ENCODE measurements at regions not wholly inside any gene's neighbourhood (a gene's known extent, or its start where the extent isn't known, plus 50 kb on each side); places are given as distances from the start of the nearest gene placed in this dataset.

GRCh38 chrX:39397561-39398199 lies 596.4 kb downstream of the MID1IP1 start:
- Mint-ChIP-seq H3K27ac (no peak overlapping the region), H3K27me3 (peaks cover 11 to 41% of the 10 kb centered on the region in 2 donors), H3K4me1 (ENCODE audit: low read depth in 2 of 2) (no peaks in the 10 kb centered on the region), H3K9me3 (no peaks in the 10 kb centered on the region), H3K4me3 (no peak overlapping the region), H3K36me3 (ENCODE audit: insufficient read depth) (no peaks in the 10 kb centered on the region)
- no peak for DNase-seq
- ATAC-seq (replicated peaks), result no peak

DNA sequence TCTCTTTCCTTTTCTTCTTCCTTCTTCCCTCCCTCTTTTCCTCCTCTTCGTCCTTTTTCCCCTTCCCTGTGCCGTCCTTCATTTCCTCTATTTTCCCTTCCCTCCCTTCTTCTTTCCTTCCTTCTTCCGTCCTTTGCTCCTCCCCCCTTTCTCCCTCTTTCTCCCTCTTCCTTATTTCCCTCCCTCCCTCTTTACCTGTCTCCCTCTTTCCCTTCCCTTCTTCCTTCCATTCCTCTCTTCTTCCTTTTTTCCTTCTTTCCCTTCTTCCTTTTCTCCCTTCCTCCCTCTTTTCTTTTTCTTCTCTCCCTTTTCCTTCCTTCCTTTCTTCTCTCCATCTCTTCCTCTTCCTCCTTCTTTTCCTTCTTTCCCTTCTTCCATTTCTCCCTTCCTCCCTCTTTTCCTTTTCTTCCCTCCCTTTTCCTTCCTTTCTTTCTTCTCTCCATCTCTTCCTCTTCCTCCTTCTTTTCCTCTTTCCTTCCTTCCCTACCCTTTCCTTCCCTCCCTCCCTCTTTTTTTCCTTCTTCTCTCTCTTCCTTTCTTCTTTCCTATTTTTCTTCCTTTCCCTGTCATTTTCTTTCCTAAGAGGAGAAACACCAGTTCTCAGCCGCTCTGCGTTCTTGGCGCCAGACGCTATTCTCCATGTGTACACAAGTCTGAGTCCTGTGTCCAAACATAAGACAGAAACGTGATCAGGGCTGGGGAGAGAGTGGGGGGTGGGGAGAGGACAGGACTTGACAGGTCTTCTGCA lies 597.1 kb downstream of the MID1IP1 start:
- no peak overlapping the region for H3K4me3 Mint-ChIP-seq
- peaks cover 8 to 41% of the 10 kb centered on the region in 2 donors for H3K27me3 Mint-ChIP-seq
- no peak overlapping the region for H3K27ac Mint-ChIP-seq
- DNase-seq (no peak), ATAC-seq (replicated peaks) (no peak)
- H3K9me3 Mint-ChIP-seq, result no peaks in the 10 kb centered on the region
- no peaks in the 10 kb centered on the region for H3K36me3 Mint-ChIP-seq (ENCODE audit: insufficient read depth)
- H3K4me1 Mint-ChIP-seq (ENCODE audit: low read depth in 2 of 2), result no peaks in the 10 kb centered on the region

- no peak for DNase-seq
Observed at GRCh38 chrX:39398963-39399261, 597.7 kb downstream of the MID1IP1 start.

DNA sequence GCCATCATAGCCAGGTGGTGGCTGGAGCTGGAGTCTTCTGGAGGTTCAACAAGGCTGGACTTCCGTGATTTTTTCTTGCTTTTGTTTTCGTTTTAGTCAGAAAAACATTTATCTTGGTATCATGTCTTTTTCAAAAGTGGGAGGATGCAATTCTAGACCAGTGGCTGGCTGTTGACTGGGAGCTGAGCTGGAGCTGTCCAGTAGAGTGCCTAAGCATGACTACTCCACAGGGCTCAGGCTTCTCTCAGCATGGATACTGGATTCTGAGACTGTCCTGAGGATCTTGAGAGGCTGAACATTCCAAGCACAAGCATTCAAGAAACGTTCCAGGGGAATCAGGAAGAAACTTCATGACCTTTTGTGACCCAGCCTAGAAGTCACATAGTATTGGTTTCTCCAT lies 598.1 kb downstream of the MID1IP1 start:
- no peak overlapping the region for H3K4me3 Mint-ChIP-seq
- no peaks in the 10 kb centered on the region for H3K9me3 Mint-ChIP-seq
- H3K4me1 Mint-ChIP-seq (ENCODE audit: low read depth in 2 of 2), result no peaks in the 10 kb centered on the region
- DNase-seq (no peak), ATAC-seq (replicated peaks) (no peak)
- H3K27me3 Mint-ChIP-seq, result peaks cover 6 to 43% of the 10 kb centered on the region in 2 donors
- H3K36me3 Mint-ChIP-seq (ENCODE audit: insufficient read depth), result no peaks in the 10 kb centered on the region
- no peak overlapping the region for H3K27ac Mint-ChIP-seq

More at GRCh38 chrX:39398963-39399261, 597.7 kb downstream of the MID1IP1 start:
- H3K9me3 Mint-ChIP-seq, result no peaks in the 10 kb centered on the region
- H3K27ac Mint-ChIP-seq, result no peak overlapping the region
- H3K4me1 Mint-ChIP-seq (ENCODE audit: low read depth in 2 of 2), result no peaks in the 10 kb centered on the region
- no peak overlapping the region for H3K4me3 Mint-ChIP-seq
- peaks cover 6 to 43% of the 10 kb centered on the region in 2 donors for H3K27me3 Mint-ChIP-seq
- ATAC-seq (replicated peaks), result no peak
- H3K36me3 Mint-ChIP-seq (ENCODE audit: insufficient read depth), result no peaks in the 10 kb centered on the region

DNA sequence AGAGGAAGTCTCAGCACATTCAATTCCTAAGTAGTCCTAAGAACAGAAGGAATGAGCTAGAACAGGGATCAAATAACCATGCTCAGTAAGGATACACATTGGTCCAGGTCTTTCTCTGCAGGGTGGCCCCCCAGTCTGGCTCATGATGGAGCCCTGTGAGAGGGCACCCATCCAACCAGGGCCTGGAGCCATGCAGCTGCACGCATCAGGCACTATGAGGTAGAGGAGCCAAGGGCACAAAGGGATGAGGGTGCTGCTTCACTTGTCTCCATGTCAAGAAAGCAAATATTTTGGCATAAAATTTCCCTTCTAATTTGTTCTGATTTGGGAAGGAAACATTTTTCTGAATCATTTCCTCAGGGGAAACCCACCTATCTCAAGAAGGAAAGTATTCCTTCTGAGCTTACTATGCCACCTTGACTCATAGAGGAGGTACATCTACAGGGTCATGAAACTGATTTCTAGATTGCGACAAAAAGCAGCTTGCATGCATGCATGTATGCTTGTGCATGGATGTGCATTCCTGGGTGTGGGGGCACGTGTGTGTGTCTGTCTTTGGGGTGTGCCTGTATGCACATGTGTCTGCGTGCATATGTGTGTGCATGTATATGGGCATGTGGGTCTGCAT lies 600.3 kb downstream of the MID1IP1 start:
- H3K4me3 Mint-ChIP-seq, result no peak overlapping the region
- no peaks in the 10 kb centered on the region for H3K36me3 Mint-ChIP-seq (ENCODE audit: insufficient read depth)
- H3K27me3 Mint-ChIP-seq, result peaks cover 18 to 55% of the 10 kb centered on the region in 2 donors
- no peak overlapping the region for H3K27ac Mint-ChIP-seq
- DNase-seq, result no peak
- no peak for ATAC-seq (replicated peaks)
- H3K9me3 Mint-ChIP-seq, result no peaks in the 10 kb centered on the region
- H3K4me1 Mint-ChIP-seq (ENCODE audit: low read depth in 2 of 2), result no peaks in the 10 kb centered on the region

DNA sequence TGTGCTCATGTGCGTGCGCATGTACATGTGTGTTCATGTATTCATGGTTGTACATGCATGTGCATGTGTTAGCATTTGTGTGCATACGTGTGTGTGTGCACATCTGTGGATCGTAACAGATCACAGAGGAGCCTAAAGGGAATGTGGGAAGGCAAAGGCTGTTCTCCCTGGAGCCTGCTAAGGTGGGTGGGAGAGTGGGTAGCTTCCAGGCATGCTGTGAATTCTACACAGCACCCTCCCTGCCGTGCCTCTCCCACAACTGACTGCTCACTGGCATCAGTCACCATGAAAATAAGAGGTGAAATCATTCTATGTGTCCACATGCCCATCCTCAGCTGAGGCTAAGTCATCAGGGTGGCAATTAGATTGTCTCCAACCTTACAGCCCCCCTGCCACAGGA lies 600.9 kb downstream of the MID1IP1 start:
- no peaks in the 10 kb centered on the region for H3K36me3 Mint-ChIP-seq (ENCODE audit: insufficient read depth)
- peaks cover 23 to 60% of the 10 kb centered on the region in 2 donors for H3K27me3 Mint-ChIP-seq
- ATAC-seq (replicated peaks) (no peak), DNase-seq (no peak)
- H3K9me3 Mint-ChIP-seq, result no peaks in the 10 kb centered on the region
- H3K4me3 Mint-ChIP-seq, result no peak overlapping the region
- no peaks in the 10 kb centered on the region for H3K4me1 Mint-ChIP-seq (ENCODE audit: low read depth in 2 of 2)
- no peak overlapping the region for H3K27ac Mint-ChIP-seq

- Mint-ChIP-seq H3K4me3 (no peak overlapping the region), H3K36me3 (ENCODE audit: insufficient read depth) (no peaks in the 10 kb centered on the region), H3K27ac (no peak overlapping the region), H3K9me3 (no peaks in the 10 kb centered on the region), H3K27me3 (peaks cover 17 to 36% of the 10 kb centered on the region in 2 donors), H3K4me1 (ENCODE audit: low read depth in 2 of 2) (no peaks in the 10 kb centered on the region)
- ATAC-seq (replicated peaks), result no peak
- no peak for DNase-seq
Observed at GRCh38 chrX:39406799-39407198, 605.5 kb downstream of the MID1IP1 start.

- no peak for ATAC-seq (replicated peaks)
- H3K9me3 Mint-ChIP-seq, result no peaks in the 10 kb centered on the region
- H3K36me3 Mint-ChIP-seq (ENCODE audit: insufficient read depth), result no peaks in the 10 kb centered on the region
- H3K27me3 Mint-ChIP-seq, result peaks cover 17 to 31% of the 10 kb centered on the region in 2 donors
- no peak overlapping the region for H3K4me3 Mint-ChIP-seq
- no peak for DNase-seq
- H3K27ac Mint-ChIP-seq, result no peak overlapping the region
- H3K4me1 Mint-ChIP-seq (ENCODE audit: low read depth in 2 of 2), result no peaks in the 10 kb centered on the region
Observed at GRCh38 chrX:39409246-39409917, 608.1 kb downstream of the MID1IP1 start.

DNA sequence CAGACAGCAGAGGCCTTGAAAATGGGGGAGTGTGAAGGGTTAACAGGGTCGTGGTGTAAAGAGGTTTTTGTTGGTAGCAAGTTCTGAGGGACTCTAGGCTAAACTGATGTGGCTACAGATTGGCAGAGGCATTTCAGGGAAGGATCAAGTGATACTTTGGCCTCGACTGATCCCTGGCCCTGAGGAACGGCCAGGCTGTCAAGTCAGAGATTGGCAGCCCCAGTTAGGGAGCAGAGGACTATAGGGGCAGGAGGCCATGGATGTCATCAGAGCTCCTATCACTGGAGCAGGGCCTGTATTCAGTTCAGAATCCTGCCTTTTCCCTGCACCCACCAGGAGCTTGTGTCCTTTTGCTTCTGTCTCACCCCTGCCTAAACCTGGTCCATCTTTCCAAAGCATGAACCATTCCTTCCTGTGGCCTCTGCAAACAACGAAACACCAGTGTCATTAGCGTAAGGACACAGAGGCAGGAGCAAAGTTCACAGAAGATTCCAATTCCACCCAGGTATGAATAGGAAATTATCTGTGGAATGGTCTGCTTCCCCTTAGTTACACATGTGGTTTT lies 613.1 kb downstream of the MID1IP1 start:
- peaks cover 5 to 8% of the 10 kb centered on the region in 2 donors for H3K27me3 Mint-ChIP-seq
- DNase-seq (no peak), ATAC-seq (replicated peaks) (no peak)
- H3K4me3 Mint-ChIP-seq, result no peak overlapping the region
- no peaks in the 10 kb centered on the region for H3K9me3 Mint-ChIP-seq
- H3K36me3 Mint-ChIP-seq (ENCODE audit: insufficient read depth), result no peaks in the 10 kb centered on the region
- no peaks in the 10 kb centered on the region for H3K4me1 Mint-ChIP-seq (ENCODE audit: low read depth in 2 of 2)
- no peak overlapping the region for H3K27ac Mint-ChIP-seq

GRCh38 chrX:39416547-39417260 lies 615.4 kb downstream of the MID1IP1 start:
- no peaks in the 10 kb centered on the region for H3K36me3 Mint-ChIP-seq (ENCODE audit: insufficient read depth)
- no peaks in the 10 kb centered on the region for H3K9me3 Mint-ChIP-seq
- no peak for DNase-seq
- H3K4me1 Mint-ChIP-seq (ENCODE audit: low read depth in 2 of 2), result no peaks in the 10 kb centered on the region
- no peak overlapping the region for H3K27ac Mint-ChIP-seq
- ATAC-seq (replicated peaks), result no peak
- peaks cover 5 to 7% of the 10 kb centered on the region in 2 donors for H3K27me3 Mint-ChIP-seq
- no peak overlapping the region for H3K4me3 Mint-ChIP-seq

DNA sequence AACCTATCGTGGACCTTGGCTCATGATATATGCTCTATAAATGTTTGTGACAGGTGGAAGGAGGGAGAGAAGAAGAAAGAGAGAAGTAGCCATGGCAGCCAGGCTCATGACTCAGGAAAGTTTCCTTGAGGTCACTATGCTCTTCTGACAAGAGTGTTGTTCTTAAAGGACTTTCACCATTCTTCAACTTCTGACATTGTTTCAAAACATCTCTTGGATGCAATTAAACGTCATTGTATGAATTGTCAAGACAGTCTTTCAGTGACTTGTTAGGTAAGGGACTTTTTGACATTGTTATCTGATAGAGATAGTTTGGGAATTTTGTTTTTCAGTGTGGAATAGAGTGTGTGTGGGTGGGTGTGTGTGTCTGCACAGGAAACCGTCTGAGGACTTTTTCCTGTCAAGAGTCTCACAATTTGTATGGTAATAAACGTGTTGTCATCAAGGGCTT lies 617.0 kb downstream of the MID1IP1 start:
- H3K4me3 Mint-ChIP-seq, result no peak overlapping the region
- no peaks in the 10 kb centered on the region for H3K9me3 Mint-ChIP-seq
- peaks cover 0 to 5% of the 10 kb centered on the region in 2 donors for H3K27me3 Mint-ChIP-seq
- DNase-seq (no peak), ATAC-seq (replicated peaks) (no peak)
- H3K4me1 Mint-ChIP-seq (ENCODE audit: low read depth in 2 of 2), result no peaks in the 10 kb centered on the region
- H3K36me3 Mint-ChIP-seq (ENCODE audit: insufficient read depth), result no peaks in the 10 kb centered on the region
- no peak overlapping the region for H3K27ac Mint-ChIP-seq

DNA sequence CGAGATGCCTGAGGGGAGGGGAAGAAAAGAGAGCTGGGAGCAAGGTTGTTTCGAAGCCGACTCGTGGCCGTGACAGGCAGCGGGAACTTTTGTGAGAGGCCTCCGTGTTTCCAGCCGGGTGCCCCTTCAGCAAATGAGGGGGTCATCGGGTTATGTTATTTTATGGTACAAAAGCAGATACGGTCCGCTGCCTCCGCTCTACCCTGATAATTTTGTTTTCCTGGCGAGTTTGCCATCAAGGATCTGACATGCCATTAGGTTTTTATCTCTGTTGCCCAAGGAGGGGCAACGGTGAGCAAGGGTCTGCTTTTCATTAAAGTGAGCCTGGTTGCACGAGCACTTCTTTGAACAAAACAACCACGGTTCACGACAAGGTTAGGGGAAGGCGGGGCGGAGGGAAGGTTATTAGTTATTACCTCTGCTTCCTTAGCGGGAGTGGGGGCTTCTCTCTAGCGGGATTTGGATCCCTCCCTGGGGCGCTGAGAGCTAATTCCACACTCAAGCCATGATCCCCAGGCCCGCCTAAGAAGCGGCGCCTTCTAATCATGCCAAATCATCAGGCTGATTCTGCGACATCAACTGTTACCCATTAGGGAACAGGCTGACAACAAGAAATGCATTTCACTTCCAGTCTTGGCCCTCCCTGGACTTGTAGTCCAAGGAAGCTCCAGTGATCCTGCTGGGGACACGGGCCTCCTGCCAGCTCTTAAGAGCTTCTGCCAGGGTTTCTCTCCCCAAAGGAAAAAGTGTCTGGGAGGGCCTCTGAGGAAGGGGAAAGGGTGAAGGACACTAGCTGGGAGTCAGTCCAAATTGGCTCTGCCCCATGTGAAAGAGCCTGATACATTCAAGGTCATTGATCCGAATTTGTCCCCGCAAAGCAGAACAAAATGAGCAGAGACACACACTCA lies 617.7 kb downstream of the MID1IP1 start:
- H3K4me3 Mint-ChIP-seq, result no peak overlapping the region
- H3K36me3 Mint-ChIP-seq (ENCODE audit: insufficient read depth), result no peaks in the 10 kb centered on the region
- no peak overlapping the region for H3K27ac Mint-ChIP-seq
- DNase-seq (no peak), ATAC-seq (replicated peaks) (no peak)
- H3K27me3 Mint-ChIP-seq, result peaks cover 0 to 5% of the 10 kb centered on the region in 2 donors
- no peaks in the 10 kb centered on the region for H3K9me3 Mint-ChIP-seq
- no peaks in the 10 kb centered on the region for H3K4me1 Mint-ChIP-seq (ENCODE audit: low read depth in 2 of 2)
